GM13977 (cell line): ENCODE measurements at regions not wholly inside any gene's neighbourhood (a gene's known extent, or its start where the extent isn't known, plus 50 kb on each side); places are given as distances from the start of the nearest gene placed in this dataset.

Experiments used
- DNase-seq: peaks from one replicate; pipeline ENCODE4 v3.0.0; 2012; ENCODE audit warnings: low spot score
- in situ Hi-C: fragments of 300-500 bp; cut with MboI; formaldehyde crosslinking; loops from one replicate; pipeline ENCODE4 v1.12.0; 2022; ENCODE audit warnings: low sequenced_read_pairs, low pct_unique_long_range_greater_than_20kb, mixed read lengths, inconsistent platforms; ENCODE audit not compliant: unreplicated experiment
- TF ChIP-seq, protein P1 (sequence below): IDR thresholded peaks from 2 replicates; pipeline ENCODE4 v1.5.1; 2012; ENCODE audit warnings: mild to moderate bottlenecking, control low read depth; ENCODE audit not compliant: insufficient read depth; ENCODE audit errors: extremely low read depth, missing control alignments

DNA sequence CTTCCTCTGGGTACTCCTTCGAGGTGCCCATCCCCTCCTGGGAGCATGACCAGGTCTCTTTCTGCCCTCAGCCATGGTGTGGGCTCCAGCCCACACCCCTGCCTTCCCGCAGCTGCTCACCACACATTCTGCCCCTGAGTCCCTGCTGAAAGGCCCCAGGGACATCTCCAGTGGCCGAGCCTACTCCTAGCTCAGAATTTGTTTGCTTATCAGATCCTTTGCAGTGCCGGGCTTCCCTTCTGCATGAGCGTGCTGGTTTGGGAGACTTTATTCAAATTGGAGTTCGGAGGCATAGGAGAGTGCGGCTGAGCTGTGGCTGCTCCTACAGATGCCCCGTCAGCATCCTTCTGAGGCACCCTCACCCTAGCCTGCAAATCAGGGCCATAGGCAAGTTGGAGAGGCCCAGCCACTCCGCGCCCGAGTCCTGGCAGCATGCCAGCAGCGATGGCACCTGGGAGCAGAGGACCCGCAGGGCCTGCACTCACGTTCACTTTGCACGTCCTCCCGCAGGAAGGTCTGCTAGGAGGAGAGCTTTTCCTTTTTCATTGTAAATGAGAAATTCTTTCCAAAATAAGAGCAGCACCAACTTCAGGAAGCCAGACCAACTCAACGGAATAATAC, 327.3 kb downstream of the QKI start:
- in situ Hi-C loops: no loop called here
- no peak for DNase-seq
- TF ChIP-seq, protein P1, sequence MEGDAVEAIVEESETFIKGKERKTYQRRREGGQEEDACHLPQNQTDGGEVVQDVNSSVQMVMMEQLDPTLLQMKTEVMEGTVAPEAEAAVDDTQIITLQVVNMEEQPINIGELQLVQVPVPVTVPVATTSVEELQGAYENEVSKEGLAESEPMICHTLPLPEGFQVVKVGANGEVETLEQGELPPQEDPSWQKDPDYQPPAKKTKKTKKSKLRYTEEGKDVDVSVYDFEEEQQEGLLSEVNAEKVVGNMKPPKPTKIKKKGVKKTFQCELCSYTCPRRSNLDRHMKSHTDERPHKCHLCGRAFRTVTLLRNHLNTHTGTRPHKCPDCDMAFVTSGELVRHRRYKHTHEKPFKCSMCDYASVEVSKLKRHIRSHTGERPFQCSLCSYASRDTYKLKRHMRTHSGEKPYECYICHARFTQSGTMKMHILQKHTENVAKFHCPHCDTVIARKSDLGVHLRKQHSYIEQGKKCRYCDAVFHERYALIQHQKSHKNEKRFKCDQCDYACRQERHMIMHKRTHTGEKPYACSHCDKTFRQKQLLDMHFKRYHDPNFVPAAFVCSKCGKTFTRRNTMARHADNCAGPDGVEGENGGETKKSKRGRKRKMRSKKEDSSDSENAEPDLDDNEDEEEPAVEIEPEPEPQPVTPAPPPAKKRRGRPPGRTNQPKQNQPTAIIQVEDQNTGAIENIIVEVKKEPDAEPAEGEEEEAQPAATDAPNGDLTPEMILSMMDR: no peak

DNA sequence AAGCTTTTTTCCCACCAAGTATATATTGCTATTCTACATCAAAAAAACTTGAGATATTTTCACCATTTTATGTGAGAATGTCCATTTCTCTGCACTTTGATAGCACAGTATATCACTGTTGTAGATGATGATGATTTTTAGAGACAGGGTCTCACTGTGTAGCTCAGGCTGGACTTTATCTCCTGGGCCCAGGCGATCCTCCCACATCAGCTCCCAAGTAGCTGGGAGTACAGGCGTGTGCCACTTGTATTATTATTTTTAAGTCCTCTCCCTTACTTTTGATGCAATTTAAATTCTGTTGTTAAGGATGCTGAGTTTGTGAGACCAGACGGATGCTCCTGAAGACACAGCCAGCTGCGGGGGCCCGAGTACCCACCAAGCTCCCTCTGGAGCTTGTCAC, 326.8 kb downstream of the QKI start:
- no peak for DNase-seq
- in situ Hi-C loops: no loop called here
- TF ChIP-seq, protein P1: no peak

DNA sequence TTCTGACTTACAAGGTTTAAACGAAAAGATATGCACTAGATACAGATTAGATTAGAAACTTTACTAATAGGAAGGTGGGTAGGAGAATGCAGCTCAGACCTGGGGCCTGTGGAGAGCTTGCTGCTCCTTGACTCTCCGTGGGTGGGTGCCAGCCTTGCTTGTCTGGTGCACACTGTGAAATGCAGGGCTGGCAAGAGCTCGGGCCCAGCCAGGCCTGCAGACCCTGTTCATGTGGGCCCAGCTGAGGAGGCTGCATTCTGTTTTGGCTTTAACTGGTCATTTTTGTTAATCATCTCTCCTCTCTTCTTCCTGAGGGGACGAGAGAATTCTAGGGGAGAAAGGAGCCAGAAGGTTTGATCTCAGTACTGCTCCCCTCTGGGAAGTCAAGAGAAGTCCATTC, 325.4 kb downstream of the QKI start:
- TF ChIP-seq, protein P1: no peak
- in situ Hi-C loops: no loop called here
- DNase-seq: no peak

DNA sequence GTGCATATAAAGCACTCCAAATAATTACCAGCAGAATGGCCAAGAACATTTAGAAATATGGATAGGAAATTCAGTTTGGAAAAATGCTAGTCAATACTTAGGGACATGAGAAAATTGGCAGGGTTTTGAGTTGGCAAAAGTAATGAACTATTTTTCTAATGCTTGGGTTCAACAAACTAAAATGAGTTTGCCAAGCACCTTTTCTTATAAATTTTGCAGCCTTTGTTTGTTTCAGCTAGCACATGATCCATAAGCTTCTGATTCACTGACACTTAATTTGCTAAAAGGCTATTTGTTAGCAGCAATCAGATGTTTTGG, 324.8 kb downstream of the QKI start:
- no peak for DNase-seq
- in situ Hi-C loops: no loop called here
- TF ChIP-seq, protein P1: no peak

DNA sequence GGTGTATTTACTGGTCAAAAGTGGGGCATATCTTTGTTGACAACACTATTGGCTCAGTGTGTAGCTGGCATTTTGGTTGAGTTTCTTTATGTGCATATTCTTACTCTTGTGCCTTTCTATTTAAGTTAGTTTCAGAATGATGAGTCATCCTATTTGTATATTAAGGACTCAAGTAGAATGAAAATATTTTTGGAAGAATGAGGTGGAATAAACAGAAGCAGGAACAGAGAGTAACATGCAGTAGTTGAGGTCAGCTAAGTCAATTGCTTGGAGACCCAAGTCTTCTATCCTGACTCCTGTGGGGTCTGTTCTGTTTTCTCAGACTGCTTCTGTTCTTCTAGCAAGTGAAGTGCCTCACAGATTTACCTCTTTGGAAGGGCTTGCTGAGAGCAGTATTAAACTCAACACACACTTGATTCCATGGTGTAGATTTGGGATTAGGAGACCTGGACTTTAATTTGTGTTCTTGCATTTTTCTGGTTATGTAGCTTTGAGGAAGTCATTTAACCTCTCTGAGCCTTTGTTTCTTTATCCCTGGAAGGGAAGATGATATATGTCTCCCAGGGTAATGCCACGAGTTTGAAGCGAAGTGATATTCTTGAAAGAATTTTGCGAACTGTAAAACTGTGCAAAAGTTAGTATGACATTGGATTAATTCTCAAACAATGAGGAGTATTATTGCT, 324.3 kb downstream of the QKI start:
- DNase-seq: no peak
- TF ChIP-seq, protein P1: no peak
- in situ Hi-C loops: no loop called here

DNA sequence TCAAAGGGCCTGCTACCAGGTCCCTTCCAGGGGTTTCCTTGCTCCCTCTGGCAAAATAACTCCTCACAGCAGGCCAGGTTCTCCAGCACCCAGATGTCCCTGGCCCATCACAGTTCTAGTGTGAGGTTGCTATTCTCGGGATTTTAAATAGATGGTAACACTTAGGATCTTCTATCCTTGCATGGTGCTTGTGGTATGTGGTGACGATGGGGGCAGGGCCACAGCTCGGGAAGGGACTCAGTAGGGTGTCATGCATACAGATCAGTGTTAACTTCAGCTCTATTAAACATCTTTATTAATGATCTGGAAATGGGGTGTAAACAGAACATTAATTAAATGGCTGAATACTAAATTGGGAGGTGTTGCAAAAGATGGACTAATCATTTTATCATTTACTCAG, 323.8 kb downstream of the QKI start:
- DNase-seq: no peak
- TF ChIP-seq, protein P1: no peak
- in situ Hi-C loops: no loop called here
